ENCODE measurements at regions not wholly inside any gene's neighbourhood (a gene's known extent, or its start where the extent isn't known, plus 50 kb on each side); places are given as distances from the start of the nearest gene placed in this dataset.
"Not testable (repeated sequence)": the region's sequence is repeated elsewhere in the genome, so short reads cannot be mapped to it uniquely, and the experiment has no call there.

DNA sequence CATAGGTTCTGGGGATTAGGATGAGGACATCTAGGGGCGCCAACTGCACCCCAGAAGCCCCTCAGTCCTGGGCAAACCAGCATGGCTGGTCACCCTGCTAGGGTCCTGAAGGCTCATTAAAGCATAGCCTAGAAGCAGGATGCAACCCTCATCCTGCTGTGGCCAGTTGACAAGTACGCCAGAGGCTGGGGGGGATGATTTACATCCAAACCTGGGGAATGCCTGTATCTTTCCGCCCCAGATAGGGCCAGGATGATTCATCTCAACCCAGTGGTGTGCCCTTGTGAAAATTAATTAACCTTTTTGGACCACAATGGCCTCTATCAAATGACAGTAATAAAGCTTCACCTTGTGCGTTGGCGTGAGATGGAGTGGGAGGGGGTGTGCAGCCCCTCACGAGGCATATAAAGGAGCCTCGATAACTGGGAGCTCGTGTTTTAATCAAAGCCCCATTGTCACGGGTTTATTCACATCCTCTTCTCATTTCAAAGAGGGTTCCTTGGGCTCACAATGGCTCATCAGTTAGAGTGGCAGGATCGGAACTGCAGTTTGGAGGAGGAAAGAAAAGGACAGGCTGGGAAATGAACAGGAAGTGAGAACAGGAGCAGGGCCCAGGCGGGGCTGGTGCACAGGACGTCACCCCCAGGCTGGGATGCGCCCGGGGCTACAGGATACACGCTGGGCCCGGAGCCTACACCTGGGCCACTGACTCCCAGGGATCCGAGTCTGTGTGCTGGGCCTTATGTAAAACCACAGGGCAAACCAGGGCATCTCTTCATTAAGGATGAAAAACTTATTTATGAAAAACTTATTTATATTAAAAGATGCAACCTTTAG, 121.8 kb upstream of the PHACTR3 start:
- TF ChIP-seq POLR2A (IDR thresholded peaks at IDR 0.05) = no peak
- TF ChIP-seq, protein P1, sequence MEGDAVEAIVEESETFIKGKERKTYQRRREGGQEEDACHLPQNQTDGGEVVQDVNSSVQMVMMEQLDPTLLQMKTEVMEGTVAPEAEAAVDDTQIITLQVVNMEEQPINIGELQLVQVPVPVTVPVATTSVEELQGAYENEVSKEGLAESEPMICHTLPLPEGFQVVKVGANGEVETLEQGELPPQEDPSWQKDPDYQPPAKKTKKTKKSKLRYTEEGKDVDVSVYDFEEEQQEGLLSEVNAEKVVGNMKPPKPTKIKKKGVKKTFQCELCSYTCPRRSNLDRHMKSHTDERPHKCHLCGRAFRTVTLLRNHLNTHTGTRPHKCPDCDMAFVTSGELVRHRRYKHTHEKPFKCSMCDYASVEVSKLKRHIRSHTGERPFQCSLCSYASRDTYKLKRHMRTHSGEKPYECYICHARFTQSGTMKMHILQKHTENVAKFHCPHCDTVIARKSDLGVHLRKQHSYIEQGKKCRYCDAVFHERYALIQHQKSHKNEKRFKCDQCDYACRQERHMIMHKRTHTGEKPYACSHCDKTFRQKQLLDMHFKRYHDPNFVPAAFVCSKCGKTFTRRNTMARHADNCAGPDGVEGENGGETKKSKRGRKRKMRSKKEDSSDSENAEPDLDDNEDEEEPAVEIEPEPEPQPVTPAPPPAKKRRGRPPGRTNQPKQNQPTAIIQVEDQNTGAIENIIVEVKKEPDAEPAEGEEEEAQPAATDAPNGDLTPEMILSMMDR (IDR thresholded peaks at IDR 0.05) = no peak
- Histone ChIP-seq H3K27ac (no peak overlapping the region), H3K36me3 (no peaks in the 10 kb centered on the region), H3K27me3 (peaks cover 0 to 4% of the 10 kb centered on the region in 2 donors), H3K4me3 (no peak overlapping the region), H3K4me1 (no peaks in the 10 kb centered on the region), H3K9me3 (no peaks in the 10 kb centered on the region)
- intact Hi-C loops (cut with DNase I; ENCODE audit: low total_unique reads) = no loop called here
- no peak for DNase-seq

DNA sequence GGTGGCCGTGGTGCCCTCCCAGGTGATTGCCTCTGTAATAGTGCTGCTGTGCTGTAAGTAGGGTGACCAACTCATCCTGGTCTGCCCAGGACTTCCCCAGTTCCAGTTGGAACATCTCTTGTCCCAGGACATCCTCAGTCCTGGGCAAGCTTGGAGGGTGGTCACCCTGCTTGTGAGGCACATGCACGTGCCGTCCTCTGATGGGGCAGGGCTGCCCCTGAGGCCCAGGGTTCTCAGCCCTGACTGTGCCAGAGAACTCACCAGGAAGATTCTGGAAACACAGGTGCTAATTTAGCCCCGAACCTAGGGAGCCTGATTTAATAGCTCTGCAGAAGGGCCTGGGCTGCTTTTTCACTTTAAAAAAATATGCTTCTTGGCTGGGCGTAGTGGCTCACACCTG, 120.9 kb upstream of the PHACTR3 start:
- H3K4me3 ChIP-seq = no peak overlapping the region
- H3K27ac ChIP-seq = no peak overlapping the region
- no peaks in the 10 kb centered on the region for H3K36me3 ChIP-seq
- intact Hi-C loops (cut with DNase I; ENCODE audit: low total_unique reads) = no loop called here
- H3K4me1 ChIP-seq = no peaks in the 10 kb centered on the region
- H3K9me3 ChIP-seq = no peaks in the 10 kb centered on the region
- H3K27me3 ChIP-seq = peaks cover 0 to 4% of the 10 kb centered on the region in 2 donors
- TF ChIP-seq, protein P1 (IDR thresholded peaks at IDR 0.05) = no peak
- no peak for TF ChIP-seq POLR2A (IDR thresholded peaks at IDR 0.05)
- no peak for DNase-seq

DNA sequence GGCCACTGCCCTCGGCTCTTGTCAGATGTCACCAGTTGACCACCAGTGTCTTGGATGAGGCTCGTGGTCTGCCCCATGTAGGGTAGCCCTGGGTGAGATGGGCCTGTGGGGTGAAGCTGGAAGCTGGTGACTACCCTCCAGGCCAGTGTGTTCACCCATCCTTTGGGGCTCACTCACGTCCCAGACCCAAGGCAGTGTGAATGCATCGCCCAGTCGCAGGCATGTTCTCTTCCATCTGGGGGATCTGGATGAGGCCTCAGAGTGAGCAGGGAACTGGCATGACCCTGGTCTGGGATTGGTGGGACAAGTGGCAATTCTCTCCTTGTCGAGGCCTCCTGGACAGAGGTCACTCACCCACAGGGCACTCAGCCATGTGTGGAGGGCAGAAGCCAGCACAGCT, 120.1 kb upstream of the PHACTR3 start:
- intact Hi-C loops (cut with DNase I; ENCODE audit: low total_unique reads) = no loop called here
- H3K27ac ChIP-seq = no peak overlapping the region
- DNase-seq = no peak

DNA sequence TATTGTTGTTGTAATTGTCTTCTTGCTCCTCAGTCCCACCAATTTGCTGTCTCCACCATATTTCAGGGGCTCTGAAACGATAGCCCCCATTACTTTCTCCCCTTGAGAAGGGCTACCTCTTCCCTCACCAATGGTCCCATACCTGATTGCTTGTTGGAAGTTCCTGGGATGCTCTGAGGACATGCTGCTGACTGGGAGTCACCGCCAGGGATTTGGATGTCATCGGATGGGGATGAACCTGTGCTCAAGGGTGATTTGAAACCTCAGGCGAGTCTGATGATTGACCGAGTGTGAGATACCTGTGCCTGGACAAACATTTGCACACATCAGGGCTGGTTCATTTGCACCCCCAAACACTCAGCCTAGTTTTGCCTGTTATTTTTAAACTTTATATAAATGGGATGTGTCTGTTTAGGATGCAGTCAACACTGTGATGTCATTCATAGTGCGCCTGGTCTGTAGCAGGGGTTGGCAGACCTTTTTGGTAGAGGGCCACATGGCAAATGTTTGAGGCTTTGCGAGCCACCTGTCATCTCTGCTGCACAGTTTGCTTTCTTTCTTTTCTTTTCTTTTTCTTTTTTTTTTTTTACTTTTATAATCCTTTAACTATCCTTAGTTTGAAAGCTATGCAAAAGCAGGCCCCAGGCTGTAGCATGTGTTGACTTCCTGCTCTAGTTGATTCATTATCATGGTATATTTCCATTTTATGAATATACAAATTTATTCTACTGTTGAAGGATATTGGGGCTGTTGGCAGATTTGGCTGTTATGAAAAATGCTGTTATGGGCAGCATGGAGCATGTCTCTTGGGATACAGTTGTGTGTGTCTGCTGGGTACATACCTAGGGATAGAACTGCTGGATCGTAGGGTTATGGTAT, 118.5 kb upstream of the PHACTR3 start:
- H3K27me3 ChIP-seq = peaks cover 0 to 4% of the 10 kb centered on the region in 2 donors
- intact Hi-C loops (cut with DNase I; ENCODE audit: low total_unique reads) = no loop called here
- no peak for DNase-seq
- no peaks in the 10 kb centered on the region for H3K4me1 ChIP-seq
- TF ChIP-seq, protein P1 (IDR thresholded peaks at IDR 0.05) = no peak
- H3K4me3 ChIP-seq = no peak overlapping the region
- H3K9me3 ChIP-seq = no peaks in the 10 kb centered on the region
- H3K27ac ChIP-seq = no peak overlapping the region
- no peaks in the 10 kb centered on the region for H3K36me3 ChIP-seq

More for the DNA sequence above, 120.1 kb upstream of the PHACTR3 start:
- H3K4me3 ChIP-seq = no peak overlapping the region
- peaks cover 0 to 4% of the 10 kb centered on the region in 2 donors for H3K27me3 ChIP-seq
- H3K9me3 ChIP-seq = no peaks in the 10 kb centered on the region
- no peak for TF ChIP-seq POLR2A (IDR thresholded peaks at IDR 0.05)
- TF ChIP-seq, protein P1 (IDR thresholded peaks at IDR 0.05) = no peak
- H3K4me1 ChIP-seq = no peaks in the 10 kb centered on the region
- no peaks in the 10 kb centered on the region for H3K36me3 ChIP-seq

DNA sequence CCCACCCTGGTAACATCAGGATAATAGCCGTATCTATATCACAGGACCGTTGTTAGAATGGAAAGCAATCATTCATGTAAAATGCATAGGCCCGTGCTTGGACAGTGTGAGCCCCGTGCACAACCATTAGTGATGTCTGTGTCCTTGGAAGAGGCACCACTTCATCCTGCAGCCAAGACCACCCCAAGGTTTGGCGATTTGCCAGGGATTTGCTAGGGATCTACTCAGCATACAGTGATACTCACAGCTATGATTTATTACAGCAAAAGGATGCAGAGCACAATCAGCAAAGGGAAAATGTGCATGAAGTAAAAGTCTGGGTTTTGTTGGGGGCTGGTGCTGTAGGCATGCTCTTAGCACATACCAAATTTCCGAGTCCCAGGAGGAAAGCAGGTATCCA, 115.9 kb upstream of the PHACTR3 start:
- H3K27me3 ChIP-seq; H3K27ac ChIP-seq; intact Hi-C loops (cut with DNase I; ENCODE audit: low total_unique reads); H3K4me3 ChIP-seq; DNase-seq; H3K4me1 ChIP-seq; H3K9me3 ChIP-seq; H3K36me3 ChIP-seq: not testable (repeated sequence)

DNA sequence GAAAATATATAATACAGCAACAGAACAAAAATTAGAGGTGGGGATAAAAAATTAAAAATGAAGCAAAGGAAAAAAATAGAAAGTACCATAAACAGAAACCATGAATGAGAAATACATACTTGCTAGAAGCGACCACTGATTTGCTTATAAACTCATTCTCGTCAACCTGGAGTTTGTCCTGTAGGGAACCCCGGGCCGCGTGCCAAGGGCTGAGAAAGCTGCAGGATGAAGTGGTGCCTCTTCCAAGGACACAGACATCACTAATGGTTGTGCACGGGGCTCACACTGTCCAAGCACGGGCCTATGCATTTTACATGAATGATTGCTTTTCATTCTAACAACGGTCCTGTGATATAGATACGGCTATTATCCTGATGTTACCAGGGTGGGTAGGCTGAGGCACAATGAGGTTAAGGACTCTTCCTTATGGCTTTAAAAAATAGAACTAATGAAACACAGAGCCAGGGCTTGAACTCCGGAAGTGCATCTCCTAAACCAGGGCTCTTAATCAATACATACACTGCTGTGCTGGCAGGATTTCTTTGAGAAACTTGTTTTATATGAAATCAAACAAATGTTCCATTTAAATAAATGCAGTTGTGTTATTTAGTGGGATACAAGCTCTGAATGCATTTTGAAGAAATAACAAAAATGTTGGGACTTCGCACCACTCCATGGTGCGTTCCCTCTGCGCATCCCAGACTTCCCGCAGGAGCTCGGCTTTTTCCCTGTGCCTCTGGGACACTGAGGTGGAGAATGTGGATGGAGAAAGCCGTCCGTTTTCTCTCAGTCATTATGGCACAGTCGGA, 113.9 kb upstream of the PHACTR3 start:
- DNase-seq; H3K4me3 ChIP-seq; H3K9me3 ChIP-seq; H3K27ac ChIP-seq; intact Hi-C loops (cut with DNase I; ENCODE audit: low total_unique reads); H3K27me3 ChIP-seq; H3K4me1 ChIP-seq; H3K36me3 ChIP-seq: not testable (repeated sequence)
